Right renal cortex interstitium (tissue), 3 donors: ENCODE measurements at regions not wholly inside any gene's neighbourhood (a gene's known extent, or its start where the extent isn't known, plus 50 kb on each side); places are given as distances from the start of the nearest gene placed in this dataset.
A peak's percentile ranks its signal among the peaks of the same experiment; 100 is the strongest.

Experiments
- DNase-seq, 3 donors: peaks; one replicate each; pipeline ENCODE4 v3.0.0-alpha.2; 2013; ENCODE audit warnings: low read depth in 3 of 3, low spot score in 2 of 3

DNA sequence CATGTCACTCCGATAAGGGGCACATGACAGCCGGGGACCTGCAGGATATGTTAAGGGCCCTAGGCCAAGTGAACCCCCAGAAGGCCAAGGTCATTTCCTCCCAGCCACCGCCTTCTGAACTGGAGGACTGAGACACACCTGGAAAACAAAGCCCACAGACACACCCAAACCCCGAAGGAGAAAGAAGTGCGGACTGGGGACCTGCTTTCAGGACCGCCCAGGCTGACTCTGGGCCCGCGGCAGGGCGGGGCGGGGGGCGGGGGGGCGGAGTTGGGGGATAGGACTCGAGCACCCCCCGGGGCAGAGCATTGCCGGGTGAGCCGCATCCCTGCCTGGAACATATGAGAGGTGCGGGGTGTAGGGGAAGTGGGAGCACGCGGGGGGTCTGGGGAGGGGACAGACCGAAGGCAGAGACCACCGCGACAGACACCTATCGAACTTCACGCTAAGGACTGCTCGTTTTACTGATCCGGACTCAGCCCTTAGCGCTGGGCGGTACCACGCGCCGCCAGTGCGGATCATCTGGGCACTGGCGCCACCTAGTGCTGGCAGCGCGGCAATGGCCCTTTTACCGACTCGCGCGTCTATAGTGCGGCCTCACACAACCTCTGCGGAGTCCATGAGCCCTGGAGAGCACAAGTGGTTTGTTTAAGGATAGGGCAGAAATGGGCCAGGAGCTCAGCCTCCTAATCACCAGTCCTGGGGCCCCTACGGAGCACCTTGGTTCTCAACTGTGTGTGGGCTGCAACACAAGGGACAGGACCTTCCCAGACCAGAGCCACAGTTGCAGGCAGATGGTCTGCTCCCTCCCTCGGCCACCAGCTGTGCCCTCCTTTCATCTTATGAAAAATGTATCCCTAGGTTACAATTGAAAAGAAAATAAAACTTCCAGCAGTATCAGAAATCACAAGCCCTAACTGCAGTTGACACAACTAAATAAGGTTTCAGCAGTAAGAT, 157.6 kb downstream of the HERPUD2 start:
- DNase-seq, result peak; percentile 25 to 43 (median 29)

DNA sequence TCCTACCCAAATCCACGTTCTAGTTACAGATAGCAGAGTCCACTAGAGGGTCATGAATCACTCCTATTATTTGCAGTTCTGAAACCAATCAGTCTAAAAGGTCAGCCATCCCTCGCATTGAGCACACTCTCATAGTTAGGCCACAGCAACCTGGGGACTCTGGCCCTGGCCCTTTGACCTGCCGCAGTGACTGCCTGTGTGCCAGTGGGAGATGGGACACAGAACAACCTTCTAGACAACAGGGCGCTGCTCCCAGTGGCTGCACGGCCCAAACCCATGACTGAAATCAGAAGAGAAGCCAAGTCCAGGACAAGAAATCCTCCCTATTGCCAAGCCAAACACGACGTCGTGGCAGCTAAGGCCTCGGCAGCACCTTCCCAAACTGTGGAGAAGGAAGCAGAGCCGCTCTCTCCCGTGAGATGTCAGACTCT, 158.5 kb downstream of the HERPUD2 start:
- DNase-seq, result no peak

DNA sequence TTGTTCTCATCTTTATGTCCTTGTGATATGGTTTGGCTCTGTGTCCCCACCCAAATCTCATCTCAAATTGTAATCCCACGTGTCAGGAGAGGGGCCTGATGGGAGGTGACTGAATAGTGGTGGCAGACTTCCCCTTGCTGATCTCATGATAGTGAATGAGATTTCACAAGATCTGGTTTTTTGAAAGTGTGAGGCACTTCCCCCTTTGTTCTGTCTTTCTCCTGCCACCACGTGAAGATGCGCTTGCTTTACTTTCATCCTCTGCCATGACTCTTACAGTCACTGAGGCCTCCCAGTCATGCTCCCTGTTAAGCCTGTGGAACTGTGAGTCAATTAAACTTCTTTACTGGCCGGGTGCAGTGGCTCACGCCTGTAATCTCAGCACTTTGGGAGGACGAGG, 161.0 kb downstream of the HERPUD2 start:
- DNase-seq, result no peak

DNA sequence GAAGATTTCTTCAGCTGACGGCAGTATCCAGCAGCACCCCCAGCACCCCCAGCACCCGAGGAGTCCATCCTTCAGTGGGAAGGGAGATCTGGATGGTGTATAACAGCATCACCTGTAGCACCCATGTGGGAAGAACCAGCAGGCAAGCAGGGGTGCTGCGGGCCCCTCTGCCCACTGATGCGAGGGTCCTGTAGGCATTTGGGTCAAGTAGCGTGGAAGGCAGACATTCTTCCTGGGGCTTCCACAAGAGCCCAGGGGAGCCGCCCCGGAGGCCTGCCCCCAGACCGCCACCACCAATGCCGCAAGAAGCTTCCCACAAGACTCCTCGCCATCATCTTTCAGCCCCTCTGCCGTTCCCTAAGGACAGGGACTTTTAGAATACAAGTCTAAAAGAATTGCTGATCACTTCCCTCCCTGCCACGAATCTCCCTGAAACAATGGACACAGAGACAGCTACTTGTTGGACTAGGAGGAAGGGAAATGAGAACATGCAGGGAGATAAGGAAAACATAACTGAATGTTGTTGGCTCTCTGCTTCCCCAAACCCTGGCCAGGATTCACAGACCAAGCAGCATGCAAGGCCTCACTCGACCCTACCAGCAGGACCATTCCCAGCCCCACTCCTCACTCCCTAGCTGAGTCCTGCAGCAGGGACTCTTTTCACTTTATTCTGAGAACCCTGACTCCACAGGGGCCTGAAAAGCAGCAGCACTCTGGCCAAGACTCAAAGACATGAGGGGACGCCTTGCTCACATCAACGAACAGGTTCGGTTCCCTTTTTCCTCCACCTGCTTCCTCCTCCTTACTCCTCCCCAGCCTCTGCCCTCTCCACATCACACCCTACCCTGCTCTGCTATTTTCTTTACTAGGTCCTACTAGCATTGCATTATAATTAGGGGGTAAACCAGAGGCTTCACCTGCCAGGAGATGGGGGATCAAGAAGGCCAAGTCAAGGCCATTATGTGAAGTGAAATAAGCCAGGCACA, 164.5 kb downstream of the HERPUD2 start:
- DNase-seq, result no peak

DNA sequence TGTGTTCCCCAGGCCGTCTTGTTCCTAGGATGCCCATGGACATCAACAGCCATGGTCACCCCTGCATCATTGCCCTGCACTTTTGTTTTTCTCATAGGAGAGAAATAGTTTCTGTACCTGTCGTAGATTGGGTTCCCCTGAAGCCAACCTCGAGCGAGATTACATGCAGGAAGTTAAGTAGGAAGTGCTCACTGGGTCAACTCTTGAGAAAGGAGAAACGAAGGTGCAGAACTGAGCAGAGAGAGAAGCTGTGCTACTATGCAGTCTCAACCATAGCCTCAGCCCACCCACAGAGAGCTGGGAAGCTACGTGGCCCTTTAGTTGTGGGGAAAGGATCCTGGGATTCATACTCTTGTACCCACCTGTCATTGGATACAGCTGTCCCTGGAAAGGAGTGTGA, 165.2 kb downstream of the HERPUD2 start:
- no peak for DNase-seq

DNA sequence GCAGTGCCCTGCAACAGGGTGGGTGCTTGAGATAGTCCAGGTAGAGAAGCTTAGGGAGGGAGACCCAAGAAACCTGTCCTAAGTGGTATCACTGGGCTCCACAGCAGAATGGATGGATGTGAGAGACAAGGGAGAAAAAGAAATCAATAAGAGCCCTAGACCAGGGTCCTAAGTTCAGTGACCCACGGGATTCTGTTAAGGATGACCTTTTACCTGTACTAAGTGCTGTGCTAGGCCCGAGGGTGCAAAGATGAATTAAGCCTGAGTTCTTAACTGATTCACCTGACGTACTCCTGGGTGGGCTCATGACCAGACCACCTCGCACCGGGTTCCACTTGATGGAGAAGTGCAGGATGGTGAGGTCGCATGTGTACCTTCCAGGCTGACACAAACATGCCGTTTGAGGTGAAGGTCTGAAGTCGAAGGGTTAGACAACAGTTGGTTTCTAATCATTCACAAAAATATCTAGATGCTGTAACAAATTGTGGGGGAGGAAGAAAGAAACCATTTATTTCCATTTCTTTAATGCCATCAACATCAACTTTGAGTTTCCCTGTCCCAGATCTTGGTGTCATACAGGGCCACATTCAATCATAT, 166.5 kb downstream of the HERPUD2 start:
- no peak for DNase-seq

DNA sequence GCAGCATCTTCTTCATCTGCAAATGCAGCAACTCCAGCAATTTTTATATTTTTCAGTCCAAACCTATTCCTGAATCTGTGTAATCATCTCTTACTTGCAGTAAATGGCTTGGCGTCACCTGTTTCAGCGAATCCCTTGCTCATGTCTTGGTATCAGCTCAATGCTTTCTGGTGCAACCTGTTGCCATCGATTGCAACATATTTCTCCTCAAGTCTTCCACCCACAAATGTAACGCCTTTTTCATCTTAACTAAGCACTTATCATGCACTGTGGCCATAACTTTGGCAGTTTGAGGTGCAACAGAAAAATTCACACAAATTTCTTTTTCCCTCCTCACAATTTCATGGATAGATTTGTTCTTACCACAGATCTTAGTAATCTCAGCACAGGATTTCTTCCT, 168.3 kb downstream of the HERPUD2 start:
- DNase-seq, result no peak

DNA sequence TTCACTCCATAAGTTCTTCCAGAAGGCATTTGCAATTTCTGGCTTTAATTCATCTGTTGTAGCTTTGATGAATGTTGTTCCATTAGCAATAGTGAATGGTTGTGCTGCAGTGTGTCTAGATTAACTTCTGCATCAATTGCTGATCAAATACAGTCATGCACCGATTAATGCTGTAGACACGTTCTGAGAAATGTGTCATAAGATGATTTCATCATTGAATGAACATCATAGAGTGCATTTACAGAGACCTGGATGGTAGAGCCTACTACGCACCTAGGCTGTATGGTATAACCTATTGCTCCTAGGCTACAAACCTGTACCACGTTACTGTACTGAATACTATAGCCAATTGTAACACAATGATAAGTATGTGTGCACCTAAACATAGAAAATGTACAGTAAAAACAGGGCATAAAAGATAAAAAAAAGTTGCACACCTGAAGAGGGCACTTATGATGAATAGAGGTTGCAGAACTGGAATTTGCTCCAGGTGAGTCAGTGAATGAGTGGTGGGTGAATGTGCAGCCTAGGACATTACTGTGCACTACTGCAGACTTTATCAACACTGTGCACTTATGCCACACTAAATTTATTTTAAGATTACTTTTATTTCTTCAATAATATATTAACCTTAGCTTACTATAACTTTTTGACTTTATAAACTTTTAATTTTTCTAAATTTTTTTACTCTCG, 170.7 kb downstream of the HERPUD2 start:
- DNase-seq, result no peak

DNA sequence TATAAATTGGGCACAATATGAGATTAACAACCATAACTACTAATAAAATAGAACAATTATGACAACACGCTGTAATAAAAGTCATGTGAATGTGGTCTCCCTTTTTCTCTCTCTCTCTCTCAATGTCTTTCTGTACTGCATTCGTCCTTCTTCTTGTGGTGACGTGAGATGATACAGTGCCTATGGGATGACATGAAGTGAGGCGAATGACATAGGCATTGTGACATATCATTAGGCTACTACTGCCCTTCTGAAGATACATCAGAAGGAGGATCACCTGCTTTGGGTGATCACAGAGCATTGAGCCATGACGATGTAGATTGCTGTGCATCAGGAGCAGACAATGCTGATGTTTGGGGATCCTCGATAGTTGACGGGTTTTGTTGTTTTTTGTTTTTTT, 171.6 kb downstream of the HERPUD2 start:
- no peak for DNase-seq

DNA sequence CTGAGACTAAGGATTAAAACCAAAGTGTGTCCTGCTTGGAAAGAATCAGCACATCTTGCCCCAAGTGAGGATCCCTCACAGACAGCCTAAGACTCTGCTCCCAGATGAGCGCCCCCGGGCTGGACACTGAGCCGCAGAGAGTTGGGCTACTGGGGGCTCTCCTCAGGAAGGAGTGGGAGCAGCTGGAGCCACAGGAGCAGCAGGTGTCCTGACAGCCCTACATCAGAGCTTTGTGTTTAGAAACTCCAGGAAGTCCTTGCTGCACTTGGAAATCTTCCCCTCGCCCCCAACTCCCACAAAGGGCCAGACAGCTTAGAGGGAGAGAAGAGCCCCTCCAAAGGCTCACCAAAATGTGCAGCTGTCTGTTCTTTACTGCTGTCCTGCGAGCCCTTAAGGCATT, 172.2 kb downstream of the HERPUD2 start:
- no peak for DNase-seq

DNA sequence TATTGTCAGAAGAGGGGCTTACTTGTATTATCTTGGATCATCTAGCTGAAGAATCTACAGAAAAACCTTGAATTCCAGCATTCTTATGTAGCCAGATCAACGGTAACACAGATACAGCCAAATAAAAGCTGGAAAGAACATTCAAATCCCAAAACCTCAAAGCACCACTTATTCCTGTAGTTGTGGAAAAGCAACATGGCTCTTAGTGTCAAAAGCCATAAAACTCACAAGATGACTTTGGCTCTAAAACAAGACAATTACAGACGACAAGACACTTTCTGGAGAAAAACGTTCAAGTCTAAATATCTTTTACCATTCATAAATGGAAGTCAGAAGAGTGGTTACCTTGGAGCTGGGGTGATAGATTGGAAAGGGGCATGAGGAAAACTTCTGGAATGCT, 173.0 kb downstream of the HERPUD2 start:
- DNase-seq, result no peak

DNA sequence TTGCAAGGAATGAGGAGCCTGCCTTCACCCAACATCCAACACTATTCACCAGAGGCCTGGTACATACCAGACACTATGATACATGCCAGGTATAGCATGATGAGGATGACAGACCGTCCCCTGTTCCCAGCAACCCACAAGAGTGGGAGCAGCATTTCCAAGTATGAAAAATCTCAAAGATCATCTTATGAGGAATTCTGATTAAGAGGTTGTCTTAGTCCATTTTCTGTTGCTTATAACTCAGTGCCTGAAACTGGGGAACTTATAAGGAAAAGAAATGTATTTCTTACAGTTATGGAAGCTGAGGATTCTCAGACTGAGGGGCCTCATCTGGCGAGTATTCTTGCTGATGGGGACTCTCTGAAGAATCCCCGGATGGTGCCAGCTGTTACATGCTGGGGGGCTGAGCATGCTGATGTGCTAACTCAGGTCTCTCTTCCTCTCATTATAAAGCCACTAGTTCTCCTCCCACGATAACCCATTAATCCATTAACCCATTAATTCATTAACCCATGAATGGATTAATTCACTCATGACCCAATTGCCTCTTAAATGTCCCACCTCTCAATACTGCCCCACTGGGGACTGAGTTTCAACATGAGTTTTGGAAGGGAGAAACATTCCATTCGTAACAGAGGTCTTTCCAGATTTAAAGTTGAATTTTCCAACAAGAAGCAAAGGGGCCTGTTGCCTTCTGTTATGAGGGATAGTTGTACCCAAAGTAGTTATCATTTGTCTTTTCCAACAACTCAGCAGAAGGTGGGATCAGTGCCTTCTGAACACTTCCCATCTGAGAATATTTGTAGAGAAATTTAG, 173.9 kb downstream of the HERPUD2 start:
- no peak for DNase-seq

DNA sequence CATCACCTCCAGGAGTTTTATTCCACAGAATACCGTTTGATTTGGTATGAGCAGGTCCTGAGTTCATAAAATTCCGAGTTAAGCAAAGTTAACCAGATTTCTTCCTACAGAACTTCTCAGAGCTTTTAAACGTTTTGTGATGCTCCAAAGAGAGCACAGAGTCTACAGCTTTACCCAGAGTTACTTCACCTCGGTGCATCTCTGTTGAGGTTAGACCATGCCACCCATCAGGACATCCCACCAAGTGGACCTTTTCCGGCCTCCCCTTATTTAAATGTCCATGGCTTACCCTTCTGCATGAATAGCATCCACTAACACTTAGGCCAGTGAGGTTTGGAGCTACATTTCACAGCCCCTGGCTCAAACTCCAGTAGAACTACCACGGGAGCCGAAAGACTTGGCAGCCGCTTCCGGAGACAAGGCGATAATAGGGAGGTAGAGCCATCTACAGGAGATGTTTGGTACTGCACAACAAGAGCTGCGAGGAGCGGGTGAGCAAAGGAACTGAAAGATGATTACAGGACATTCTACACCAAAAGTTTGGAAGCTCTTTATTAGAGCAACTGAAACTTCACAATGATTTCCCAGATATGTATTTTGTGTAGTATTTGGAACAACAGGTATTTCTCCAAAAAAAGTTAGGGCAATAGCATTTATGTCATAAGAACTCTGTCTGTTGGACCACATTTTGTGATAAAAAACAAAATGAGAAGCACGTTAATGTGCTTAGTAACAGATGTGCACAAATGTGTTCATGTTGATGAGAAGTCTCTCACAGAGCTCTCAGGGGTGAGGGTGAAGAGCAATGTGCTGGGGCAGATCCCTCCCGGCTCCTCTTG, 174.7 kb downstream of the HERPUD2 start:
- peak; percentile 42 to 61 (median 53) for DNase-seq

DNA sequence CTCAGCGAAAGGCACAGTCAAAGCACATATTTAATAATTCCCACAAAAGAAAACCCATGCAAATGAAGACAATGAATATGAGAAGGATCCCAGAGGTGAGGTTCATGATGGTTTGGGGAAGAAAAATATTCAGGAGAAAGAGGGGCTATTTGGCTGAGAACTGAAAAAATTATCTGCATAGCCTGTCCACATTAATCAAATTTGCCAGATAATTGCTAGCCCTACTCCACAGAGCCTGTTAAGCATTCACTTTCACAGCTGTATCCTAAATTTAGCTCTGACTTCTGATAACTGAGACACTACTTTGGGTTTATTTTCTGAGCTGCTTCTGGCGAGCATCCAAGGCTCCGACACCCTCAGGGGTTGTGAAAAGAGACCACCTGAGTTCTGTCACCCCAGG, 176.2 kb downstream of the HERPUD2 start:
- no peak for DNase-seq

DNA sequence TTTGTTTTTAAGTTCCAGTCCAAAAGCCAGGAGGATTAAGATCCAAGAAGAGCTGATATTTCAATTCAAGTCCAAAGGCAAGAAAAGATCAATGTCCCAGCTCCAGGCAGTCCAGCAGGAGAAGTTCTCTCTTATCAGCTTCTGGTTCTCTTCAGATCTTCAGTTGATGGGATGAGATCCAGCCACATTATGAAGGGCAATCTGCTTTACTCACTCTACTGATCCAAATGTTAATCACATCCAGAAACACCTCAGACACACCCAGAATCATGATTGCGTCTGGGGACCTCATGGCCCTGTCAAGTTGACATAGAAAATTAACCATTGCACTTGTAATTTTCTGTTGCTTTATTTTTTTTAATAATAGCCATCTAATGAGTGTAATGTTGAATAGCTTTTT, 178.4 kb downstream of the HERPUD2 start:
- DNase-seq, result no peak

DNA sequence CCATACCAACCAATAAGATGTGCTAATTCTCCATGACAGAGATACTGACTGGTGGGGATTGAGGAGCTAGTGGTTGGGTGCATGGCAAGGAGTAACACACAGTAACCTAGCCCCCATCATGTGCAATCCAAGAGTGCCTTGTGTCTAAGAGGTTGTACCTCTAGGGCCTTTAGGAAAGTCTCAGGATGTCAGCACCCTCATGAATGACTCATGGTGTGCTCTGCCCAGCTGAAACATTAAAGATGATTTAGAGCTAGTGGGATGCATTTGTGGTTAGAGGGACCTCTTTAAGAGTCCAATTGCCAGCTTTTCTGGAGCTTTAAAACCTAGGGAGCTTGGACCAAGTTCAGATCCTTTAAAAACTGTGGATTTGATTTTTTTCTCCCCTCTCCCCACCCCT, 181.1 kb downstream of the HERPUD2 start:
- DNase-seq, result no peak

DNA sequence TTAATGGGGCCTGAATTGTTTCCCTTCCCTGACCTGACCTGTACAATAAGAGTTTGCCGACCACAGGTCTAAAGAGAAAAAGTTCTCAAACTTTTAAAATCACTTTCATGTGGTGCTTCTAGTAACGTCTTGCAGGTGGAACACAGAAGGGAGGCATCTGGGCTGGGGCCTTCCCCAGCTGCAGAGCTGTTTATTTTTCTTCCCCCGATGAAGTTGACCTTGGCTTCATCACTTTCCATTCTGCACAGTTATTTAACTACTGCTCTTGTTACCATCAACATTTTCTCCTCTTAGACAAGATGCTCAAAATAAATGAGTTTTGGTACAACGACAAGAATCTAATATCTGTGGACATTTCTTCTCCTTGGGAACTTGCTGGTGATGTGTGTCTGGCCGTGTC, 181.7 kb downstream of the HERPUD2 start:
- no peak for DNase-seq

DNA sequence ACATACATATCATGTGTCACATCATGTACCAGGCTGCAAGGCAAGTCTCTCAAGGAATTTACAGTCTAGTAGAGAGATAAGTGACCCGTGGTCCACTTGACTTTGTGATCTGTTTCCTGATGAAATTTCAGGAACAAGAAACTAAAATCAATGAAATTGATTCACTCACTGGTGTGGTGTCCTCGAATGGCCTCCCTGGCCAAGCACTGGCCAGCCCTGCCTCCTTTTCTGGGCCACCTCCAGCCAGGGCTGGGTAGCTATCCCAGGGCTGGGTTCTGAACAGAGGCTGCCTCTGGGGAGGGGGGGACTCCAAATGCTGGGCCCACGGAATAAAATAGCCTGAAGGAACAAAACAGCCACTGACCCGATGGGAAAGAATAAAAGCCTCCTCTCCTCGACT, 182.2 kb downstream of the HERPUD2 start:
- DNase-seq, result no peak
